Activated T-helper 9 cell treated with anti-CD3 and anti-CD28 coated beads, Interleukin-2, amount 50 U/mL, for 16 hours (primary cell): ENCODE measurements at regions not wholly inside any gene's neighbourhood (a gene's known extent, or its start where the extent isn't known, plus 50 kb on each side); places are given as distances from the start of the nearest gene placed in this dataset.

Source experiments
- DNase-seq: peaks from one replicate; pipeline ENCODE4 v3.0.0-alpha.2; 2020; ENCODE audit warnings: low read depth

- no peak for DNase-seq
These were observed 58.8 kb downstream of the SPRY1 start for GRCh38 chr4:123455360-123455759.

GRCh38 chr4:123462007-123462406 is 65.4 kb downstream of the SPRY1 start:
- DNase-seq: no peak

- DNase-seq: no peak
These were observed 67.3 kb downstream of the SPRY1 start for GRCh38 chr4:123463869-123464268.

- no peak for DNase-seq
These were observed 68.8 kb downstream of the SPRY1 start for GRCh38 chr4:123465416-123465815.

GRCh38 chr4:123466080-123466785 is 69.6 kb downstream of the SPRY1 start:
- DNase-seq: no peak

- no peak for DNase-seq
These were observed 72.0 kb downstream of the SPRY1 start for GRCh38 chr4:123468479-123469031.

- no peak for DNase-seq
These were observed 72.7 kb downstream of the SPRY1 start for GRCh38 chr4:123469245-123469644.

GRCh38 chr4:123469696-123470095 is 73.1 kb downstream of the SPRY1 start:
- no peak for DNase-seq

- DNase-seq: no peak
These were observed 74.0 kb downstream of the SPRY1 start for GRCh38 chr4:123470640-123471039.

GRCh38 chr4:123471655-123472369 is 75.2 kb downstream of the SPRY1 start:
- DNase-seq: no peak

GRCh38 chr4:123474817-123475216 is 78.2 kb downstream of the SPRY1 start:
- DNase-seq: no peak

GRCh38 chr4:123476089-123476488 is 79.5 kb downstream of the SPRY1 start:
- DNase-seq: no peak

- DNase-seq: peak; percentile 5
These were observed 81.2 kb downstream of the SPRY1 start for GRCh38 chr4:123477711-123478209.

- DNase-seq: no peak
These were observed 82.3 kb downstream of the SPRY1 start for GRCh38 chr4:123478859-123479345.

GRCh38 chr4:123479944-123480343 is 83.3 kb downstream of the SPRY1 start:
- DNase-seq: no peak

- no peak for DNase-seq
These were observed 84.3 kb downstream of the SPRY1 start for GRCh38 chr4:123480706-123481418.

GRCh38 chr4:123481717-123482116 is 85.1 kb downstream of the SPRY1 start:
- no peak for DNase-seq

- no peak for DNase-seq
These were observed 87.8 kb downstream of the SPRY1 start for GRCh38 chr4:123484291-123484926.

- DNase-seq: no peak
These were observed 89.0 kb downstream of the SPRY1 start for GRCh38 chr4:123485601-123486000.

- no peak for DNase-seq
These were observed 92.3 kb downstream of the SPRY1 start for GRCh38 chr4:123488916-123489315.

GRCh38 chr4:123495530-123495929 is 98.9 kb downstream of the SPRY1 start:
- DNase-seq: no peak

- no peak for DNase-seq
These were observed 99.8 kb downstream of the SPRY1 start for GRCh38 chr4:123496421-123496820.
